ENCODE measurements at regions not wholly inside any gene's neighbourhood (a gene's known extent, or its start where the extent isn't known, plus 50 kb on each side); places are given as distances from the start of the nearest gene placed in this dataset.
A peak's percentile ranks its signal among the peaks of the same experiment; 100 is the strongest.

DNA sequence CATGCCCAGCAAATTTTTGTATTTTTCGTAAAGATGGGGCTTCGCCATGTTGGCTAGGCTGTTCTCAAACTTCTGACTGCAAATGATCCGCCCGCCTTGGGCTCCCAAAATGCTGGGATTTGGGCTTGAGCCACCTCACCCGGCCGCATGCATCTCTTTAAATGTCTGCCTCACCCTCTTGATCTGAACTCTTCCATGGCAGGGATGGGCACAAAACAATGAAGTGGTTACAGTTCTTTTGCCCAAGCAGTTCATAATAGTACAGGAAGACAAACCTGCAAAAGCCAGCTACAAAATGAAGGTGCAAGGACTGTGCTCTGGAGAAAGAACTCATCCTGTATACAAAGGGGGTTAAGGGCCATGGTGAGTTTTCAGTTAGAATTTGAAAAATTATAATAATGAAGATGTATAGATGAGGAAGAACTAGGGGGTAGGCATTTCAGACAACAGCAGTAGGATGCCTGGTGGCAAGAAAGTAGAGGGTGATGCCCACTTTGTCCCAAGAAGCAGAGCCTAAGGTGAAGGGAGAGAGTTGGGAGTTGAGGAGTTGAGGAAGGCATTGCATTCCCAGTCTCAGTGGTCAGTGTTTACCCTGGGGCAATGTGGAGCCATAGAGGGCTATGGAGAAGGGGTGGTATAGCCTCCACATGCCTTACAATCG lies 160.8 kb upstream of the MYCN start:
- no peak for DNase-seq (ENCODE audit: low read depth, low spot score)

DNA sequence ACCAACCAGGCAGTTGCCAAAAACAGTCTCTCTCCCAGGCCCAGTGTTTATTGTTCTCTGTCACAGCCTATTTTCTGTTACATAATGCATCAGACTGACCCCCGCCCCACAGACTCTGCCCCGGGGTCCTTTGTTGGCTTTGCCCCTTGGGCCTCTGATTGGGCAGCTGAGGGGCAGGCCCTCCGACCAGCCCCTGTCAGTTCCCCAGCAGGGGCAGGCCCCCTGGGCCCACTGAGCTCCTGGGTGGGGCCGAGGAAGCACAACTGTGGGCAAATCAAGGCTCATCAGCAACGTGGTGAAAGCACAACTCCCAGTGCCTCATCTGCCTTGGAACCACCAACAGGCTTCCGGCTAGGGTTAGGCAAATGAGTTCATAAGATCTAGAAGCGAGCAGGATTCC lies 160.1 kb upstream of the MYCN start:
- DNase-seq (ENCODE audit: low read depth, low spot score), result no peak

DNA sequence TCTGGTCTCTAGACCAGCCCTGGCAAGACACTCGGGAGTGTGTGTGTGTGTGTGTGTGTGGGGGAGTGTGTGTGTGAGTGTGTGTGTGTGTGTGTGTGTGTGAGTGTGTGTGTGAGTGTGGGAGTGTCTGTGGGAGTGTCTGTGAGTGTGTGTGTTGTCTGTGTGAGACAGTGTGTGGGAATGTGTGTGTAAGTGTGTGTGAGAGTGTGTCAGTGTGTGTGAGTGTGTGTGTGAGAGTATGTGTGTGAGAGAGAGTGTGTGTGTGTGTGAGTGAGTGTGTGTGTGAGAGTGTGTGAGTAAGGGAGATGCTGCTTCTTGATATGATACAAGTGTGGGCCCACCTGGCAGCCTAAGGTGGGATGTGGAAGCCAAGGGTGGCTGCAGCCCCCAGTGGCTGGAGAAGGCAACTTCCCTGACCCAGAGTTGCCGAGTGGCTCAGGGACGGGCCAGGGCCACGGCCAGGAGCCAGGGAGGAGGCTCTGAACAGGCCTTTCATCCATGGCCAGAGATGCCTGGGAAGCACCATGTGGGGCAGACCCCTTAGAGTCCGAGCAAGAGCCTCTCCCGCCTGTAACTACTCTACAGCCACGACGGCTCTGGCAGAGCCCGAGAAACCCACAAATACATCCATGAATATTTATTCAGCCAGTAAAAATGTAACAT lies 159.3 kb upstream of the MYCN start:
- peak; percentile 47 for DNase-seq (ENCODE audit: low read depth, low spot score)

DNA sequence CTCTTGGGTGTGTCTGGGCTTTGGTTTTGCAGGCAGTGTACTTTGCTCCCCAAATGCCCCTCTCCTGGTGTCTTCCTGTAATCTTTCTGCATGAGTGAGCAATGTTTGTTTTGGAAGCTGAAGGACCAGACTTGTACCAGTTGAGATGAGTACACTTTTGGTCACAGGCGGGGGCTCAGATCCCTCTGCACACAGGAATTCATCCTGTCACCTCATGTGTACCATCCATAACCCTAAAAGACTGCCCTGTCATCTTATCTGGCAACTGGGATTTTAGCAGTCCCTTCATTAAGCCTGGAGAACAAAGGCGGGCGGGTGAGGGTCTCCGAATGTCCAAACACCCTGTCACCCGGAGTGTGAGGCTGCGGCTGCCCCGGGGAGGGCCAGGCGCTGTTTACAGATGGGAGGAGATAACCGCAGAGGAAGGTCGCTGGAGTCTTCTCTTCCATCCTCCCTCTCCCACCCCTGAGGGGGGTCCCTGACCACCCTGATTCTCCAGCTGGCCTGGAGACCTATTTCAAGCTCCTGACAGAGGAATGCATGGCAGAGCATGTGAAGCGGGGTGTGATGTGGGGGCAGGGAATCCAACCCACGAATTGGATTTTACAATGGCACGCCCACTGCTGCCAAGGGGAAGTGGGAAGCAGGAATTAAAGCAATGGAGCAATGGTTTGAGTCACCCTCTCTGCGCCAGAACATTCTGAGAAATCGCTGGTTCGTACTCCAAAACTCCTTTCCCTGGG lies 158.2 kb upstream of the MYCN start:
- DNase-seq (ENCODE audit: low read depth, low spot score), result peak; percentile 74

DNA sequence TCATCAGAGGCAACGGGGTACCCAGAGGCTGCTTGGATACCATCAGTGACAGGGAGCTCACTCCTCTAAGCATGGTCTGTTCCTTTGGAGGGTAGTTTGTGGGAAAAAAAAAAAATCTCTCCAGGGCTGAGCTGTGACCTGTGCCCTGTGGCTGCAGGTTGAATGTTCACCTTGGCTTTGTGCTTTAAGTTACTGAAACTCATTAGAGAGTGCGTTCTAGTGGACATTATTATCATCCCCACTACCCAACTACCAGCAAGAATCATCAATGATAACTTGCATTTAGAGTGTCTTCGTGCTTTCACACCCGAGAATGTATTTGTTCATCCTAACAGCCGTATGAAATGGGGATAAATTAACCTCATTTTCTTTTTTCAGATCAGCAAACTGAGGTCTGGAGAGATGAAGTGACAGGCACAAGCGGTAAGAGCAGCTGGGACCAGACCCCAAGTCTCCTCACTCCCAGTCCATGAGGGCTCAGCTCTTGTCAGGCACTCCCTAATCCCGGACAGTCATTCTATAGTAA lies 157.5 kb upstream of the MYCN start:
- DNase-seq (ENCODE audit: low read depth, low spot score), result no peak

DNA sequence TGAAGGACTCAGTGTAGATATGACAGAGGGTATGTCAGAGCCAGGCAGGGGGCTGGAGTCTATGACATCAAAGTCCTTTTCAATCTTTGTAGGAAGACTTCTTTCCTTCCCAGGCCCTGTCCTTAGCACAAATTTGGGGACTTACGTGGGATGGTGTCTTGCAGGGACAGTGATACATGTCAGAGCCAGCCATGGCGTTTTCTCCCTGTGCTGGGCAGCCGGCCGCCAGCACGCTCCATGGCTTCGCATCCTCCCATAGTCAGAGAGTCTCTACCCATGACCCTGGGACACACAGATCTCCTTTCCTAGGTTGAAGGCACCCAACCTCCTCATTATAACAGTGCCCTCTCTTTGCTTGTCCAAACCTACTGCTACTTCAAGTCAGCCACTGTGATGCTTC lies 156.9 kb upstream of the MYCN start:
- no peak for DNase-seq (ENCODE audit: low read depth, low spot score)

DNA sequence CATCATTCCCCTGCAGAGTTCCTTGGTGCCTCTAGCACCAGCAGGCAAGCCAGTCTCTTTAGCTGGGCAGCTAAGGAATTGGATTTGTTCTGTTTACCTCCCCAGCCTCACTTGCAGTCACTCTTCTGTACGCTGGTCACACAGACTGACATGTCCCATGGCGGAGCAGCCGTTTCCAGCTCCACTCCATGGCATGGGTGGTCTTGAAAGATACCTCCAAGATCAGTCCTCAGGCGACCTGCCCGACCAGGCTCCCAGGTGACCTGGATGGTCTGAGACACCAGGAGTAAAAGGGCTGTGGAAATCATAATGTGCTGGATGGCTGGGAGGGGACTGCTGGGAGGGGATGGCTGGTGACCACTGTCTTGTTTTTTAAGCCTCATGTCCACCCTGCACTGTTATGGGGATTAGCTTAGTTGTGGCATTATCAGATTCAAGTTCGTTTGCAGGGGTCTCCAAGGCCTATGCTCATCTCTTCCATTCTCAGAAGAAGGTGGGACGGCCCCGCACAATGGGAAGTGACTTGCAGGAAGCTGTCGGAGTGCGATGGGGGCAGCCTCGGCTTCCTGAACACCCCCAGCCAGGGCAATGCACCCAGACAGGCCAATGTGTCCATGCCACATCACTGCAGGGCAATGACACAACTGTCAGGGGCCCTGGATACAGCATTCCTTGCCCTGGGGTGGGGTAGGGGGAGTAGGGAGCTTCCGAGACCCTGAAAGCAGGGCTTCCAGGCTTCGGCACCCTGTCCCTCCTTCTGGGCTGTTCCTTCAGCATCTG lies 156.1 kb upstream of the MYCN start:
- DNase-seq (ENCODE audit: low read depth, low spot score), result no peak

DNA sequence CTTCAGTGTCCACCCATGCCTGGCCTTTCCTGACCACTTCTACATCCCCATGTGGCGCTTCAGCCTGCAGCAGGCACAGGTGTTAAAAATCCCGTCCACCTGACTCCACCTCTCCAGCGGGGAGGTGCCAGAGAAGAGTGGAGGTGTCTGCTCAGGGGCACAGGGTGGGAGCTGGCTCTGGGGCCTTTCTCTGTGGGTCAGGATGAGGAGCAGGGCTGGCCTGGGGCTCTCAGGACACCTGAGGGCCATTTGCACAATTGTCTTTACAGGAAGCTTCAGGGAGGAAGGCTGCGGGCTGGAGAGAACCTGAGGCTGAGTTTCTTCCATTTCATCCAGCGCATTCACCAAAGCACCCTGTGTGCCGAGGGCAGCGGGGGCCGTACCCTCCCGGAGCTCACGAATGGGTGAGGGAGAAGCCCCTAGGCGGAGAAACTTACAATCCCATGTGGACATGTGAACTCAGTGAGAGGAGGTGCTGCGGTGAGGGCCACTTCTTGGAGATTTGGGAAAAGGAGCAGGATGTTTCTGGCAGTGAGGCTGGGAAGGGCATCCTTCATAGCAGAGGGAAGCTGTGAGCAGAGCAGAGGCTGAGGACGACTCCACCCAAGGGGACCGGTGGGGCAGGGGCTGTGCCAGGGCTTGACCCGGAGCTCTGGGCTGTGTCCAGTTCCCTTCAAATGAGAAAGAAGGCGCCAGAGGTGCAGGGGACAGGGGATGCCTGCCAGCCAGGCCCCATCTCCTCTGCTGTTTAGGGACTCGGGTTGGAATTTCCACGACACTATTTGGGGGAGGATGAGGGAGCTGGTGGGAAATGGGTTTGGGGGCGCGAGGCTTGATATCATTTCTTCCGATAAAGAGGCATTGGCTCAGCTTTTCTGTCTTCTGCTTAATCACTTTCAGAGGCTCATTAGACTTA lies 155.2 kb upstream of the MYCN start:
- no peak for DNase-seq (ENCODE audit: low read depth, low spot score)

DNA sequence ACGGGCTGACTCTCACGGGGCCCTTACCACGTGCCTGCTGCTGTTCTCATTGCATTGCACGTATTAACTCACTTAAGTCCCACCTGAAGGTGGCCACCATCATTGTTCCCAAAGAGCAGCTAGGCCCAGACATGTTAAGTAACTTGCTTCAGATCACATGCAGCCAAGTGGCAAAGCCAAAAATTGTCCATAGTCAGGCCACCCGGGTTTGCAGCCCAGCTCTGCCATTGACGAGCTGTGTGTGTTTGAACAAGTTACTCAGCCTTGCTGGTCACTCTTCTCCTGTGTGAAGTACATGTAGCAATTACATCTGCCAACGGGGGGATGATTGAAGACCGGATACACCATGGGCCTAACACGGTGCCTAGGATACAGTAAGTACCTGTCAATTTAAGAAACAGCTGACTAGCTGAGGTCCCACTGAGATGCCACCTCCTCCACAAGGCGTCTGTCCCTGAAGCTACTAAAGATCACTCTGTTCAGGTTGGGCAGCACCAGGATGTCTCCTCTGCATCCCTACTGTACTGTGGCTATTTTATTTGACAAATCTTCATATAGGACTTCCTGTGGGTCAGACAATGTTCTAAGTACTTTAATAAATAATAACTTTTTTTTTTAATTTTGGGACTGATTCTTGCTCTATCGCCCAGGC lies 154.2 kb upstream of the MYCN start:
- no peak for DNase-seq (ENCODE audit: low read depth, low spot score)

DNA sequence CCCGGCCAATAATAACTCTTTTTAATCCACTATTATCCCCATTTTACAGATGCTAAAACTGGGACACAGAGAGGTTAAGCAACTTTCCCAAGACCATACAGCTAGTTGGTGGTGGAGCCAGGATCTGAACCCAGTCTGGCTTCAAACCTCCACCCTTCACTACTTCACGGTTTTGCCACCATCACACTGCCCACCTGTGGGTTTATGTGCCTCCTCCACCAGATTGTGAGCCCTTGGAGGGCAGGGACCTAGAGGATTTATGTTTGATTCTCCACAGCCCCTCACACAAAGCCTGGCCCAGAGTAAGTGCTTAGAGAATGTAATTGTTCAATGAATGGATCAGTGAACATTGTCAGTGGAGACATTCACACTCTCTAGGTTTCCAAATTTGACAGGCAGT lies 153.4 kb upstream of the MYCN start:
- no peak for DNase-seq (ENCODE audit: low read depth, low spot score)

DNA sequence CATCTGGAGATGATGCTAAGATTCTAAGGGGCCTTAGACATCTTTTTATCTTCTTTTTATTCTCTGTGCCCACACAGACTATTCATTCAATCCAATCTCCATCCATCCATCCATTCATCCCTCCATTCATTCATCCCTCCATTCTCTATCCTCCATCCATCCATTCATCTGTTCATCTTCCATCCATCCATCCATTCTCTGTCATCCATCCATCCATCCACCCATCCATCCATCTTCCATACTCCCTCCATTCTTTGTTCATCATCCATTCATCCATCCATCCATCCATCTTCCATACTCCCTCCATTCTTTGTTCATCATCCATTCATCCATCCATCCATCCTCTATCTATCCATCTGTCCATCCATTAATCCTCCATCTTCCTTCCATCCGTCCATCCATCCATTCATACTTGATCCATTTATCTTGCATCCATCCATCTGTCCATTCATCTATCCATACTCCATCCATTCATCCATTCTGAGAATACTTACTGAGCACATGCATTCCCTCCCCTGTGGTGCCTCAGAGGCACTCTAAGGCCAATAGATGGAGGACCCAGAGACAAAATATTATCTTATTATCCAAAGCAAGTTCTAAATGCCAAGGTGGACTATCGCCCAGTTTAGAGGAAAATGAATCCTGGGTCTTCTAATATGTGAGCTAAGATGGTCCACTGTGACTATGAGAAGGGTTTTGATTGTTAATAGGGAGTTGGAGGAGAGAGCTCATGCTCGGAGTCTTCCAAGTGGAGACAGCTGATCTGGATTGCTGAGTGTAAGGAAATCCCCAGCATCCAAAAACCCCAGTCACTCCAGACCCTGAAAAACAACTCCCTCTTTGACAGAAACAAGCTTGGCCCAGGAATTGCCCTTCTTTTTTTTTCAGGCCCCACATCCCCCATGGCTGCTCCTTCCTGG lies 152.6 kb upstream of the MYCN start:
- no peak for DNase-seq (ENCODE audit: low read depth, low spot score)

DNA sequence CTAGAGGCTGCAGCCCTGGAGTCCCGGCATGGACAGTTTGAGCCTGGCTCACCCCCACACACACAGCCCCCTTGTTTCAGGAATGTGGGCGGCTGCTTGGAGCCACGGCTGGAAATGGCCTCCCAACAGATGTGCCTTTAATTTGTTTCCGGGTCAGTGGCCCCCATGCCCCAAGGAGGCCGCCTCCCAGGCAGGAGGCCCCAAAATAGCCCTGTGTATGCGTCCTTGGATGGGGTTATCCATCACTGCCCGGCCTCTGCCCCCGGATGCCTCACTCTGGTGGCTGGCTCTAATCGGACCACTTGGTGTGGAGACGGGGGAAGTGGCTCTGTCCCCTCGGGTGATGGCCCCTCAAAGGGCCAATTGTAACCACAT lies 151.9 kb upstream of the MYCN start:
- DNase-seq (ENCODE audit: low read depth, low spot score), result no peak

DNA sequence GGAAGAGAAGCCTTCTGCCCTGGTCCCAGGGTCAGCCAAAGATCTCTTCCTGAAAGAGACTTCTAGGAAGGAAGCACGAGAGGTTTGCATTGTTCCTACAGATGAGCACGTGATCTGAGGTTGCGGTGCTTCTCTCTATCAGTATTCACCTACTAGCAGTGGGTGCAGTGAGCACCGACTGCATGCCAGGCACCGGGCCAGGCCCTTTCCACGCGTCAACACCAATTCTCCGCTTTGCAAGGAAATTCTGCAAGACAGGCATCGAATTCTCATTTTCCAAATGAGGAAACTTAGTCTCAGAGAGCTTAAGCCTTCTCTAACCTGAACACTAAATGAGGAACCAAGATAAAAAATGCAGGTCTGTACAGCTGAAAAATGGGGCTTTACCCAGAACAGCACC lies 151.5 kb upstream of the MYCN start:
- DNase-seq (ENCODE audit: low read depth, low spot score), result no peak

DNA sequence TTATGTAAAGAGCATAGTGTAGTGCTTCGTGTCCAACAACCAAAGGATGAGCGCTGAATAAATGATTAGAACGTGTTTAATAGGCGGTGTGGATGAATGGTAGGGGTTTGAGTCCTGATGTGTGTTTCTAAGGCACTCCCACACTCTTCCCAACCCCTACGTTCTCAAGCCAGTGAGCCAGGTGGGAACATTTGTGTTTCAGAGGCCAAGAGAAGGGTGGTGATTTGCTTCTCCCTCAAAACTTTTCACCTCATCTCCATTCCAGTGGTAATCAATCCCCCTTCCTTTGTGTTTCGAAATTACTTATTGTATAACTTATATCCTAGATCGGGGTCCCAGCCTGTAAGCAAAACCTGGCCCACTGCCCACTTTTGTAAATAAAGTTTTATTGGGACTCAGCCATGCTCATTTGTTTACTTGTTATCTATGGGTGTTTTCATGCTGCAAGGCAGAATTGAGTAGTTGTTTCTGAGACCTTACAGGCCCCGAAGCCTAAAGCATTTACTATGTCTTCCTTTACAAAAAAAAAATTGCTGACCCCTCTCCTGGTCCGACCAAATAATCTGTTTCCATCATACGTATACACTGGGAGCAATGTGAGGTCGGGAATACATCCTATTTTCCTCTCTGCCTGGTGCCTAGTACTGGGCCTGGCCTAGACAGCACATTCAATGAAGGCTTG lies 150.8 kb upstream of the MYCN start:
- no peak for DNase-seq (ENCODE audit: low read depth, low spot score)

DNA sequence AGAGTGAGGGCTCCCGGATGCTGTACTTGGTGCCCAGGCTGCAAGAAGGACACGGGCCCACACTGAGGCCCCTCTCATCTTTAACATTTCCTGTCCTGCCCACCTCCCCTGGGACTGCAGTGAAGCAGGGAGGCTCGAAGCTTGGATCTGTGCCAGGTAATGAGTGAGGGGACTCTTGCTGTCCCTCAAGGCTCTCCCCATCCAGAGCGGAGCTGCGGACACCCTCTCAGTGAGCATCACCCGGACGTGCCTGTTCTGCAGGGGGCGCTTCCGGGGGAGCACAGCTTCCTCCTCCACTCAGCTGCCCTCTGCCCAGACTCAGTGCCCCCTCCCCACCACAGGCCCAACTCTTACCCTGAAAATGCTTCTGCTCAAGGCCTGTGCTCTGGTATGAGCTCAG lies 150.0 kb upstream of the MYCN start:
- no peak for DNase-seq (ENCODE audit: low read depth, low spot score)

DNA sequence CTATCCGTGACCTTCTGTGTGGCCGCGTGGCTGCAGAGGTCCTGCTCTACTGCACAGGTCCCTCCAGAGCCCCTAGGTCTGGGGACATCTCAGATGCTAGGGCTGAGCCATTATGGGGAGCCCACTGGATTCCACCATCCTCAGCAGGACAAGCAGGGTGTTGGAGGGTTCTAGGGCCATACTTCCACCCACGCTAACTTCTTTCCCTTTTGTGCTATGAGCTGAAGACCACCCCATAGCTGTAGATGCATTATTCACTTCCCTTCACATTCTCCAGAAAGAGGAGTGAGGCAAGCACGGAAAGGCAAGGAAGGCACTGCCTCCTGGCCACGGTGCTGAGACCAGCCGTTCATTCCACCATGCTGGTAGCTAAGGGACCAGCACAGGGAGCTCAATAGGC lies 149.5 kb upstream of the MYCN start:
- DNase-seq (ENCODE audit: low read depth, low spot score), result no peak

DNA sequence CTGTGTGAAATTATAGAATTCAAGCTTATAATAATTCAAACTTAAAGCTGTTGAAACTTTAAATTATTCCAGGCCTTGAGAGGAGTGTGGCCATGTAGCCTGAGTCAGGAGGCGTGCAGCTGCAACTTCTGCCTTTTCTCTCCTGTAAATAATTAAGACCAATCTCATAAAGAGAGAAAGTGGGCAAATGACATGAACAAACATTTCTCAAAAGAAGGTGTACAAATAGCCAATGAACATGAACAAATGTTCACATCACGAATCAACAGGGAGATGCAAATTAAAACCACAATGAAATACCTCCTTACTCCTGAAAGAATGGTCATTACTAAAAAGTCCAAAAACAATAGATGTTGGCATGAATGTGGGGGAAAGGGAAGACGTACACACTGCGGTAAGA lies 149.1 kb upstream of the MYCN start:
- no peak for DNase-seq (ENCODE audit: low read depth, low spot score)

DNA sequence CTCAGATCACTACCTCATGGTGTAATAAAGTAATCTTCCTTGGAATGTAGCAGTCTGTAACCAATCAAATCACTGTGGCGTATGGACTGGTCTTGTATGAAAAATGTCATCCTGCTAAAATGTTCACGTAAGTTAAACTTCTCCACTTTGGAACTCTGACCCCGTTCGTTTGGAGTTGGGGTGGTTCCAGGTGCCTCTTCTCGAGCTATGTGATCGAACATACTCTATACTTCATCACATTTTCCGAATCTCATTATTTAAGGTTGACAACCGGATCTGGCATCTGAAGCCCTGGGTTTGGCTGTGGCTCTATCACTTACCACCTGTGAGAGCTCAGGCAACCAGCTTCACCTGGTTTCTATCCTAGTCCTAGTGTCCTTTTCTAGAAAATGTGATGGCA lies 148.0 kb upstream of the MYCN start:
- DNase-seq (ENCODE audit: low read depth, low spot score), result no peak

Measured in ELF-1 (cell line).